GM18858 (cell line): ENCODE measurements at regions not wholly inside any gene's neighbourhood (a gene's known extent, or its start where the extent isn't known, plus 50 kb on each side); places are given as distances from the start of the nearest gene placed in this dataset.

Experiments
- ATAC-seq: cut with Tn5 transposase; IDR thresholded peaks from one replicate; pipeline ENCODE4 v1.9.1; 2021; ENCODE audit not compliant: unreplicated experiment

DNA sequence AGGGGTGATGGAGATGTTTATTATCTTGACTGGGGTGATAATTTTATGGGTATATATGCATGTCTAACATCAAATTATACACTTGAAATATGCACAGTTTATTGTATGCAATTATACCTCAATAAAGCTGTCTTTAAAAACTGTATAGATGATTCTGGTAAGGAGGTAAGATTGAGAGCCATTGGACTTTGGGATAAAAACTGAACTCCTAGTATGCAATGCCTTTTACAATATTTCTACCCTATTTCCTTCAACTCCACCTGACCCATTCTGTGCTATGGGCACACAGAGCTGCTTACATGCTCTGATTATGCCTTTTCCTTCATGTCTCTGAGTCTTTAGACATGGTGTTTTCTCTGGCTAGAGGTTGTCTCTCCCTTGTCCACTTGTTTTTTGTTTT is 63.9 kb upstream of the UGP2 start:
- no peak for ATAC-seq

DNA sequence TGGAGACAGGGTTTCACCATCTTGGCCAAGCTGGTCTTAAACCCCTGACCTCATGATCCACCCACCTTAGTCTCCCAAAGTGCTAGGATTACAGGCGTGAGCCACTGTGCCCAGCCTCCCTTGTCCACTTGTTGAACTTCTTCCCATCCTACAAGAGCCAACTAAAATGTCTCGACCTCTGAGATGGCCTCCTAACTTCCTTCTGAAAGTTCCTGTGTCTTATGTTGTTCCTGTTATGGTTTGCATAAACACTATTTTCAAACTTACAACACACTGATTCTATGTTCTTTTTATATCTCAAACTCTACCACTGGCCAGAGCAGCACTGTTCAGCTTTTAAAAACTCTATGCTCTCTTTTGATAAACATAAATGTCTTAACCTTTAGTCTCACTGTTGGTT is 63.3 kb upstream of the UGP2 start:
- no peak for ATAC-seq

DNA sequence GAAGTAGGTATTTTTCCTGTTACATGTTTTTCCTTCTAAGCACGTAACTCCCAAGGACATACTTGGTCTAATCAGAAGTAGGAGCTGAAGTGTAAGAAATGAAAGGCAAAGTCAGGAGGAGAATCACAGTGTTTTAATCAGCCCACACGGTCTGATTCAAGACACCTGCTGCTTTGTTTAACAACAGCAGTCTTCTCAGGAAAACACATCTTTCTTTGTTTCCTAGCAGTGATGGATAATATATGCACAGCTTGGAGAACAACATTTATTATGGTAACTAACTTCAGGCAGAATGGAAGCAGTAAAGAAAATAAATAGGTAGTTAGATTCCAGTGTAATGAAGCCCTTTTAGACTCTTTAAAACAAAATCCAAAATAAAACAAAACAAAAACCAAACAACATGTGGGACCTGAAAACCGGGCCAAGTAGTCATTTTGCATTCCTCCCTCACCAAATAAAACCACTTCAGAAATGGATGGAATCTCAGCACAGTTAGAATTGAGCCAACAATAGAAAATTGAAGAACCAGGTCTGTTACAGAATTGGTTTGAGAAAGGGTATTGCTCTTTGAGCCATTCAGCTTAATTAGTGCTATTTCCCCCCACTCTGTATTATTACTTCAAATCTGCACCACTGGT is 61.1 kb upstream of the UGP2 start:
- ATAC-seq = no peak

DNA sequence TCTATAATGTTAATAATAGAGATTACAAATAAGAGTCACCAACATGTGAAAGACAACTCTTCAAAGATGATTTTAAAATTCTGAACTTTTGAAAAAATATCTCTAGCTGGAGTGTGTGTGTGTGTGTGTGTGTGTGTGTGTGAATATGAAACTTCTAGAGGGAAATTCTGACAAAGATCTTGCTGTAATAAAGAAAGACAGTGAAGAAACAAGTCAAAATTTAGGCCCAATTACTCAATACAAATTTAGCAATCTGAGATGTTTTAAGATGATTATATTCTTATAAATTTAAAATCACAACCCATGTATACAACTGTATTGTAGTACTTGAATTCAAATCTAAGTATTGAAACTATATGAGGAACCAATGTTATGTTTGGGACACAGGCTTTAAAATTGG is 57.2 kb upstream of the UGP2 start:
- no peak for ATAC-seq

DNA sequence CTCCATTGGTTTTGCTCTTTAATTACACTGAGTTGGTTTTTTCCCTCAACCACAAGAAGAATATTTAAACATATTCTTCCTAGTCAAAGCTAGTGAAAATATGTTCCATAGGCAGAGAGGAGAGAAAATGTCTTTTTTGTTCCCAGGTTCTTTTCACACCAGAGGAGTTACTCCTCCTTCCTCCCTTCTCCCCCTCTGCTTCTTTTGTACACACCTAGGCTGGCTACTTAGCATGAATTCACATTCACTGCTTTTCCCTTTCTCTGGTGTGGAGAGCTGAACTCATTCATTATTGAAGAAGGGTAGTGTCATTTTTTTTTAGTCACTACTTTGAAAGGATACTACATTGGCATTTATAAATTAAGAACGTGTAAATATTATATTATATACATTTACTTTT is 56.6 kb upstream of the UGP2 start:
- ATAC-seq = no peak

DNA sequence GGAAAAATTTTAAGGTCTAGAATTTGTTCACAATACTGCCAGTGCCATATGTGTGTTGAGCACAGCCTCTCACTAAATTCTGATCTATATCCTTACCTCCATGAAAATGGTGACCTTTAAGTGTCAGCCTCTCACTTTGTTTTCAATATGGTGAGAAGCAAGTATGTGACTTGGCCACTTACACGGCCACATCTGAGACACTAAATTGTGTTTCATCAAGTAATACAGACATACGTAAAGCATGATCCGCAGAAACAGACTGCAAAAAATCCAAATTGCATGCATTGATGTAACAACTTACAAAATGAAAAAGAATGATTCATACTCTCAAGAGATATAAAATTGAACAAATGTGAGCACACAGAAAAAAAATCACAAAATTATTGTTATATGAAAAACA is 55.2 kb upstream of the UGP2 start:
- no peak for ATAC-seq

DNA sequence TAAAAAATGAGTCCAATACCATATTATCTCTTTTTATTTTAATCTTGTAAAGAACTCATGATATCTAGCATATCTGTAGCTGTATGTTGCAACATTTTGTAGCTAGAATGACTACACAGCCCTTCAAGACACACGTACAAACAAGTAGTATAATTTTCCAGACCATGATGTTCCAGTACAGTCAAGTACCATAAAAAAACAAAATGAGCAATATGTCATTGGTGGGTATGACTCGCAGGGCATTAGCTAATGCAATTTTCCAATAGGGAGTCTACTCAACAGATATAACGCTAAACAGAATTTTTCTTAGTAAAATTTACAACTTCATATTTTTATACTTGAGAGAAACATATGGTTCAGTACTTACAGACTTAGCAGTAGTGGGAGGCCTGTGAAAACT is 53.6 kb upstream of the UGP2 start:
- no peak for ATAC-seq

DNA sequence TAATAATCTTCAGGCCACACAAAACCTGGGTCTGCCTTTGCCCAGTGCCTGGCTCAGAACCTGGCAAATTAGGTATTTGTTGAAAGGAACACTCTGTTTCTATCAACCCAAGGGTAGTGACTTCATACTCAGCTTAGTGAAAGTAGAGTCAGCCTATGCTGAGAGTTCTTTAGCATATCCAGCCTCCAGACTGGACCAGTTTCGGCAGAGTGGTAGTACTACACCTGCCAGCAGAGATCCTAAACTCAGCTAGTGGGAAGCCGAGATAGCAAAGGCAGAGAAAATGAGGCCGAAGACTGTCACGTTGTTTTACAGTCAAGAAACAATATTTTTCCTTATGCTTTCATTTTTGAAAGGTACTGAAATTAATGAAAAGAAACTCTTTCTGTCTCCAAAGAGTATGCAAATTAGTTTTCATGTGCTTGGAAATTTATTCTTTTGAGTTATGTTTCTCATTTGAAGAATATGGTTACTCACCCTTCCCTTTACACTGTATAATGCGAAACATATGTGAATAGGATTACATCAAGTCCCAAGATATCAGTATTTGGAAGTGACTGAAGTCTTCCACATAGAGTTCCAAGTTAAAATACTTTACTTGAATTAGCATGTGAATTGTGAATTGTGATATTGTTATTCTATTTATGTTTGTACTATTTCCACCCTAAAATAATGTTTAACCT is 52.2 kb upstream of the UGP2 start:
- no peak for ATAC-seq

DNA sequence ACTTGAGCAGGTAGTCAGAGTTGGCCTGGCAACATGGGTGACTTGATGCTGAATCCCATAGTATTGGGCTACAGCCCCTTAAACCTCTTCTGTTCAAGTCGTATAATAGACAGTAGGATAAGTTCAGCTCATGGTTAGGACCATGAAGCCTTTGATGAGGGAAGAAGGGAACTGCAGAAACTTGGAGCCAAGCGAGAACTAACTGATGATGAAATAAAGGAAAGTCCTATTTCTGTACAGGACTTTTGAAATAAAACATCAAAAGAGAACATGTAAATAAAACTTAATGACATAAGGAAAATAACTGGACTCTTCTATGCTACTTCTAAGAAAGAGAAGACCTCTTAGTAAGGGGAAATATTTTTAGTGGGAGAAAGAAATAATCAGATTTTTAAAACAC is 51.2 kb upstream of the UGP2 start:
- ATAC-seq = no peak

DNA sequence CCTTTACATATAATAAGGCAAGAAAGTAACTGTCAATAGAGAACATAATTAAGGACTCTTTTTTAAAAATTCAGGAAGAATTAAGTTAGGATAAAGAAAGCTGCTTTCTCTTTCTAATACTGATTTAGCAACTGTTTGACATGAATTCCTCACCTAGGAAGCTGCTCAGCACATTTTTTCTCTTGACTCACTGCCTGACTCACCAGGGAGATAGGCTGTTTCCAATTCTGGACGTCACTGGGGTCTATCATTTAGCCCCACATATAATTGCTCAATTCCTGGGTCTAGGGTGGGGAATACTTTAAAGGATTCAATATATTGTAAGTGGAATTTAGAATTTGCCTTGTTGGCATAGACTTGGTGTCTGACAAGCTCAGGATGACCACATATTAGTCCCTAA is 50.8 kb upstream of the UGP2 start:
- no peak for ATAC-seq

DNA sequence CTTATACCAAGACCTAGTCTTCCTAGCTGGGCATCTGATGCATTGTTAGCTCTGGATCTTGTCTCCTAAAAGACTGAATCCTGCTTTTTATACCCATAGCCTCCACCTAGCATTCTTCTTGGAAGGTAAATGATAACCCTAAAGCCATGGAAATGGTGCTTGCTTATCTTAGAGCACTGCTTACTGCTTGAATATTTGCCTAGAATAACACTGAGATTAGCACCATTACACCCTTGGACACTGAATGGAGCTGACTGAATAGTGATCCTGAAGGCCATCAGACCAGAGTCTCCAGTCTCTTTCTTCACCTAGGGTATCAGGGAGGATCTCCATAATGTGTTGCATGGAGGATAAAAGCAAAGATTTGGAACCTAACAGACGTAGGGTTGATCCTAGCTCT is 50.3 kb upstream of the UGP2 start:
- no peak for ATAC-seq
